ENCODE measurements at regions not wholly inside any gene's neighbourhood (a gene's known extent, or its start where the extent isn't known, plus 50 kb on each side); places are given as distances from the start of the nearest gene placed in this dataset.
"Not testable (repeated sequence)": the region's sequence is repeated elsewhere in the genome, so short reads cannot be mapped to it uniquely, and the experiment has no call there.

- POLR2A ChIA-PET (ENCODE audit: low non-redundant PET), result no interaction called here
- peak; percentile 3 for DNase-seq (ENCODE audit: low spot score)
Observed at GRCh38 chr13:78540058-78540457, 63.3 kb downstream of the POU4F1 start.

GRCh38 chr13:78526044-78526443, 77.3 kb downstream of the POU4F1 start:
- H3K27ac ChIP-seq; CTCF ChIA-PET; POLR2A ChIA-PET (ENCODE audit: low non-redundant PET); DNase-seq (ENCODE audit: low spot score): not testable (repeated sequence)

More at GRCh38 chr13:78540058-78540457, 63.3 kb downstream of the POU4F1 start:
- no peak for TF ChIP-seq CTCF (conservative IDR thresholded peaks at IDR 0.05; ENCODE audit: low read depth)
- H3K27ac ChIP-seq, result no peak overlapping the region
- CTCF ChIA-PET, result no interaction called here

- no peak for DNase-seq (ENCODE audit: low spot score)
- no peak for TF ChIP-seq CTCF (conservative IDR thresholded peaks at IDR 0.05; ENCODE audit: low read depth)
- H3K27ac ChIP-seq, result no peak overlapping the region
- ChIA-PET CTCF (no interaction called here), POLR2A (ENCODE audit: low non-redundant PET) (no interaction called here)
Observed at GRCh38 chr13:78524936-78525335, 78.4 kb downstream of the POU4F1 start.

GRCh38 chr13:78521091-78521490, 82.3 kb downstream of the POU4F1 start:
- no peak overlapping the region for H3K27ac ChIP-seq
- DNase-seq (ENCODE audit: low spot score), result no peak
- ChIA-PET CTCF (no interaction called here), POLR2A (ENCODE audit: low non-redundant PET) (no interaction called here)
- TF ChIP-seq CTCF (conservative IDR thresholded peaks at IDR 0.05; ENCODE audit: low read depth), result no peak

- DNase-seq (ENCODE audit: low spot score), result no peak
- ChIA-PET POLR2A (ENCODE audit: low non-redundant PET) (no interaction called here), CTCF (interaction anchor here (0.8 kb wide), 1 partner anchor 149 kb away, joined by 5 read pairs; no protein-coding TSS in a partner anchor)
- no peak overlapping the region for H3K27ac ChIP-seq
- no peak for TF ChIP-seq CTCF (conservative IDR thresholded peaks at IDR 0.05; ENCODE audit: low read depth)
Observed at GRCh38 chr13:78520425-78520824, 82.9 kb downstream of the POU4F1 start.

GRCh38 chr13:78518482-78518881, 84.9 kb downstream of the POU4F1 start:
- DNase-seq (ENCODE audit: low spot score); H3K27ac ChIP-seq; POLR2A ChIA-PET (ENCODE audit: low non-redundant PET): not testable (repeated sequence)
- CTCF ChIA-PET, result interaction anchor here (0.6 kb wide), 1 partner anchor 1073 kb away, joined by 4 read pairs; no protein-coding TSS in a partner anchor

GRCh38 chr13:78499802-78500201, 103.5 kb downstream of the POU4F1 start:
- no peak for TF ChIP-seq CTCF (conservative IDR thresholded peaks at IDR 0.05; ENCODE audit: low read depth)
- CTCF ChIA-PET, result no interaction called here
- DNase-seq (ENCODE audit: low spot score), result no peak
- no peak overlapping the region for H3K27ac ChIP-seq
- POLR2A ChIA-PET (ENCODE audit: low non-redundant PET), result no interaction called here
